A549 (cell line): ENCODE measurements at regions not wholly inside any gene's neighbourhood (a gene's known extent, or its start where the extent isn't known, plus 50 kb on each side); places are given as distances from the start of the nearest gene placed in this dataset.

Experiments
- ATAC-seq, 2 experiments: fragments of 200-7000 bp in 1 of 2; fragments of >200 bp in 1 of 2; cut with Nextera tagmentation in 1 of 2; cut with Tn5 transposase in 1 of 2; 3 replicates each; pipeline versions ENCODE4 v1.8.0 to v1.9.1; 2018 to 2020; ENCODE audit warnings: mild to moderate bottlenecking in 1 of 2, moderate library complexity in 1 of 2
- CTCF ChIA-PET: fragments of 300-600 bp; sonication (Branson Sonifier 250); formaldehyde crosslinking; extraction: SDS; loops from one replicate; lab custom pipeline; 2021; ENCODE audit warnings: antibody characterized with exemption, inconsistent platforms; lab: Yijun Ruan, JAX
- POLR2A ChIA-PET: fragments of 350-600 bp; formaldehyde crosslinking; extraction: SDS; loops from one replicate; lab custom pipeline; 2021; ENCODE audit warnings: antibody characterized with exemption, inconsistent platforms; lab: Yijun Ruan, JAX
- DNase-seq, 2 experiments: peaks; one replicate each; pipeline versions ENCODE4 v3.0.0 to v3.0.0-alpha.2; 2011 to 2016; ENCODE audit warnings: low read depth in 1 of 2, low spot score in 1 of 2
- FAIRE-seq: peaks from 2 replicates; lab custom pipeline; 2011; peaks lifted over from hg19 to GRCh38; lab: Jason Lieb, UNC
- H3K27ac ChIP-seq, 2 experiments: fragments of >200 bp; sonication (Bioruptor Twin); formaldehyde crosslinking; 3 replicates each; pipeline ENCODE4 v1.5.1; 2016 to 2017
- H3K4me1 ChIP-seq: fragments of >200 bp; sonication (Bioruptor Twin); formaldehyde crosslinking; 3 replicates; pipeline ENCODE4 v1.6.1; 2016
- H3K4me2 ChIP-seq: fragments of >200 bp; sonication (Bioruptor Twin); formaldehyde crosslinking; 3 replicates; pipeline ENCODE4 v1.6.1; 2016
- H3K4me3 ChIP-seq: fragments of >200 bp; sonication (Bioruptor Twin); formaldehyde crosslinking; 3 replicates; pipeline ENCODE4 v1.5.1; 2016
- H3K9me3 ChIP-seq: fragments of >200 bp; sonication (Bioruptor Twin); formaldehyde crosslinking; 3 replicates; pipeline ENCODE4 v1.6.1; 2016
- ATOH8 ChIP-seq: fragments of 250-450 bp; sonication (Bioruptor Pico); IDR thresholded peaks from 2 replicates; pipeline ENCODE4 v1.5.0; 2020; ENCODE audit warnings: low read depth, mild to moderate bottlenecking, moderate library complexity
- BHLHE40 ChIP-seq: IDR thresholded peaks from 2 replicates; pipeline ENCODE4 v1.6.1; 2012; ENCODE audit warnings: low read depth, low read length, inconsistent platforms
- CBX2 ChIP-seq: fragments of 200-600 bp; sonication (generic); IDR thresholded peaks from 2 replicates; pipeline ENCODE4 v1.6.1; 2016; ENCODE audit warnings: low read depth, mild to moderate bottlenecking, borderline replicate concordance
- CEBPB ChIP-seq, 2 experiments: fragments of >200 bp in 1 of 2; sonication (Bioruptor Twin) in 1 of 2; formaldehyde crosslinking in 1 of 2; IDR thresholded peaks; 2 replicates each; pipeline ENCODE4 v1.6.1; 2012 to 2016
- CHD2 ChIP-seq: fragments of 150-350 bp; IDR thresholded peaks from 2 replicates; pipeline ENCODE4 v1.6.1; 2014; ENCODE audit warnings: low read length; ENCODE audit not compliant: partially characterized antibody
- EHF ChIP-seq: fragments of 250-450 bp; sonication (Bioruptor Pico); IDR thresholded peaks from 2 replicates; pipeline ENCODE4 v1.5.0; 2020; ENCODE audit warnings: mild to moderate bottlenecking
- EHMT2 ChIP-seq: fragments of 200-600 bp; sonication (generic); IDR thresholded peaks from 2 replicates; pipeline ENCODE4 v1.6.1; 2016; ENCODE audit warnings: antibody characterized with exemption, low read depth, mild to moderate bottlenecking, moderate library complexity
- FOXS1 ChIP-seq: fragments of 250-450 bp; sonication (Bioruptor Pico); IDR thresholded peaks from 2 replicates; pipeline ENCODE4 v1.5.0; 2020; ENCODE audit warnings: mild to moderate bottlenecking, moderate library complexity
- GATA3 ChIP-seq: IDR thresholded peaks from 2 replicates; pipeline ENCODE4 v1.6.1; 2012; ENCODE audit warnings: borderline replicate concordance
- HDAC2 ChIP-seq: fragments of 200-600 bp; sonication (generic); IDR thresholded peaks from 2 replicates; pipeline ENCODE4 v1.6.1; 2016
- HES2 ChIP-seq: fragments of >200 bp; sonication (Bioruptor Twin); formaldehyde crosslinking; IDR thresholded peaks from 2 replicates; pipeline ENCODE4 v1.6.1; 2016
- HEYL ChIP-seq: fragments of 250-450 bp; sonication (Bioruptor Pico); IDR thresholded peaks from 2 replicates; pipeline ENCODE4 v1.8.0; 2021; ENCODE audit warnings: mild to moderate bottlenecking, moderate library complexity
- HOXA7 ChIP-seq: fragments of 250-450 bp; sonication (Bioruptor Pico); IDR thresholded peaks from 2 replicates; pipeline ENCODE4 v1.5.0; 2020; ENCODE audit warnings: mild to moderate bottlenecking, moderate library complexity
- HOXB5 ChIP-seq: fragments of 250-450 bp; sonication (Bioruptor Pico); IDR thresholded peaks from 2 replicates; pipeline ENCODE4 v1.5.0; 2020; ENCODE audit warnings: mild to moderate bottlenecking, moderate library complexity
- JUN ChIP-seq, 2 experiments: fragments of >200 bp; sonication (Bioruptor Twin); formaldehyde crosslinking; IDR thresholded peaks; 2 replicates in 1 of 2; 3 replicates in 1 of 2; pipeline ENCODE4 v1.6.1; 2016 to 2017
- MAFK ChIP-seq: fragments of 450-650 bp; IDR thresholded peaks from 2 replicates; pipeline ENCODE4 v1.6.1; 2014; ENCODE audit not compliant: partially characterized antibody
- MYC ChIP-seq: IDR thresholded peaks from 2 replicates; pipeline ENCODE4 v1.6.1; 2012; ENCODE audit warnings: mild to moderate bottlenecking, inconsistent platforms, low read length, improper control_type of control experiment, borderline replicate concordance
- RCOR1 ChIP-seq: fragments of 150-350 bp; IDR thresholded peaks from 2 replicates; pipeline ENCODE4 v1.6.1; 2014; ENCODE audit warnings: antibody characterized with exemption, low read length, low read depth
- RFX5 ChIP-seq: fragments of 450-650 bp; IDR thresholded peaks from 2 replicates; pipeline ENCODE4 v1.7.1; 2014; ENCODE audit warnings: antibody characterized with exemption, mild to moderate bottlenecking, moderate library complexity
- SMC3 ChIP-seq: fragments of >200 bp; sonication (Bioruptor Twin); formaldehyde crosslinking; IDR thresholded peaks from 3 replicates; pipeline ENCODE4 v1.6.1; 2018; ENCODE audit warnings: inconsistent platforms
- SREBF2 ChIP-seq: fragments of 450-650 bp; IDR thresholded peaks from 2 replicates; pipeline ENCODE4 v1.6.1; 2014; ENCODE audit warnings: mild to moderate bottlenecking, moderate library complexity
- USF2 ChIP-seq: fragments of 450-650 bp; IDR thresholded peaks from 2 replicates; pipeline ENCODE4 v1.6.1; 2014; ENCODE audit warnings: antibody characterized with exemption
- ZNF302 ChIP-seq: fragments of 250-450 bp; sonication (Bioruptor Pico); IDR thresholded peaks from 2 replicates; pipeline ENCODE4 v1.9.0; 2021; ENCODE audit warnings: inconsistent platforms, mild to moderate bottlenecking, moderate library complexity
- WGBS: methylation state at CpG from one replicate; pipeline ENCODE4 v1.1.6; 2017; ENCODE audit errors: missing lambda C conversion rate; 5-methylcytosine and 5-hydroxymethylcytosine counted together
- TF ChIP-seq, protein P1 (sequence below): fragments of 150-350 bp; IDR thresholded peaks from 2 replicates; pipeline ENCODE4 v1.6.1; 2014; ENCODE audit warnings: low read depth, mild to moderate bottlenecking, low read length
- TF ChIP-seq, protein P2 (sequence below): fragments of >200 bp; sonication (Bioruptor Twin); formaldehyde crosslinking; IDR thresholded peaks from 3 replicates; pipeline ENCODE4 v1.6.1; 2016

- no peak for TF ChIP-seq MYC
- peak; percentile 79 for TF ChIP-seq MAFK
Observed at GRCh38 chr12:125835852-125836251, 770.6 kb downstream of the AACS start.

DNA sequence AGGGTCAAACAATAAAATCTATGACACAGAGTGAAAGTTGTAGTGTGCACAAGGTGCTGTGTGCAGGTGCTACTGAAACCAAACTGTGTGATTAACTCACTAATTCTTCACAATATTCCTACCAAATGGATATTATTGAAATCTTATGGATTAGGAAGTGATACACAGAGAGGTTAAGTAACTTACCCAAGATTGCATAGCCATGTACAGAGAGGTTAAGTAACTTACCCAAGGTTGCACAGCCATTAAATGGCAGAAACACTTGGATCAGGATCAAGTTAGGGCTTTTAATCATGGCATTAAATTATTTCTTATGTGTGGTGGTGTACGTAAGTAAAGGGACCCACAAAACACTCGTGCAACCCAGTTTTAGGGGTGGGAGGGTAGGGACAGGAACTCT, 771.4 kb downstream of the AACS start:
- WGBS: 8% methylated on average over 2 of the region's 2 CpGs
- CTCF ChIA-PET: no interaction called here
- H3K4me2 ChIP-seq: no peak overlapping the region
- no peak for DNase-seq
- ATAC-seq: no peak
- TF ChIP-seq HOXB5 (no peak), CEBPB (IDR thresholded peaks at IDR 0.05) (no peak), HOXA7 (CRISPR knock-in tag) (no peak), ZNF302 (CRISPR knock-in tag) (no peak), GATA3 (no peak), SREBF2 (no peak), MYC (no peak), EHF (CRISPR knock-in tag) (no peak), JUN (IDR thresholded peaks at IDR 0.05) (no peak), SMC3 (no peak), HDAC2 (no peak), CHD2 (no peak), HEYL (CRISPR knock-in tag) (no peak)
- TF ChIP-seq, protein P1, sequence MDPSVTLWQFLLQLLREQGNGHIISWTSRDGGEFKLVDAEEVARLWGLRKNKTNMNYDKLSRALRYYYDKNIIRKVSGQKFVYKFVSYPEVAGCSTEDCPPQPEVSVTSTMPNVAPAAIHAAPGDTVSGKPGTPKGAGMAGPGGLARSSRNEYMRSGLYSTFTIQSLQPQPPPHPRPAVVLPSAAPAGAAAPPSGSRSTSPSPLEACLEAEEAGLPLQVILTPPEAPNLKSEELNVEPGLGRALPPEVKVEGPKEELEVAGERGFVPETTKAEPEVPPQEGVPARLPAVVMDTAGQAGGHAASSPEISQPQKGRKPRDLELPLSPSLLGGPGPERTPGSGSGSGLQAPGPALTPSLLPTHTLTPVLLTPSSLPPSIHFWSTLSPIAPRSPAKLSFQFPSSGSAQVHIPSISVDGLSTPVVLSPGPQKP: no peak
- TF ChIP-seq, protein P2, sequence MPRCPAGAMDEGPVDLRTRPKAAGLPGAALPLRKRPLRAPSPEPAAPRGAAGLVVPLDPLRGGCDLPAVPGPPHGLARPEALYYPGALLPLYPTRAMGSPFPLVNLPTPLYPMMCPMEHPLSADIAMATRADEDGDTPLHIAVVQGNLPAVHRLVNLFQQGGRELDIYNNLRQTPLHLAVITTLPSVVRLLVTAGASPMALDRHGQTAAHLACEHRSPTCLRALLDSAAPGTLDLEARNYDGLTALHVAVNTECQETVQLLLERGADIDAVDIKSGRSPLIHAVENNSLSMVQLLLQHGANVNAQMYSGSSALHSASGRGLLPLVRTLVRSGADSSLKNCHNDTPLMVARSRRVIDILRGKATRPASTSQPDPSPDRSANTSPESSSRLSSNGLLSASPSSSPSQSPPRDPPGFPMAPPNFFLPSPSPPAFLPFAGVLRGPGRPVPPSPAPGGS: no peak
- TF ChIP-seq, all 56 proteins: peak for 0
- POLR2A ChIA-PET: no interaction called here
- Histone ChIP-seq H3K4me1 (no peaks in the 10 kb centered on the region), H3K4me3 (no peak overlapping the region), H3K9me3 (no peaks in the 10 kb centered on the region), H3K27ac (no peak overlapping the region)
- no peak for FAIRE-seq

More at GRCh38 chr12:125835852-125836251, 770.6 kb downstream of the AACS start:
- FAIRE-seq (no peak), ATAC-seq (no peak), DNase-seq (no peak)
- Histone ChIP-seq H3K27ac (no peak overlapping the region), H3K4me2 (no peak overlapping the region), H3K4me1 (no peaks in the 10 kb centered on the region), H3K9me3 (no peaks in the 10 kb centered on the region), H3K4me3 (no peak overlapping the region)
- POLR2A ChIA-PET: no interaction called here
- 12% methylated on average over 2 of the region's 2 CpGs for WGBS
- CTCF ChIA-PET: no interaction called here

DNA sequence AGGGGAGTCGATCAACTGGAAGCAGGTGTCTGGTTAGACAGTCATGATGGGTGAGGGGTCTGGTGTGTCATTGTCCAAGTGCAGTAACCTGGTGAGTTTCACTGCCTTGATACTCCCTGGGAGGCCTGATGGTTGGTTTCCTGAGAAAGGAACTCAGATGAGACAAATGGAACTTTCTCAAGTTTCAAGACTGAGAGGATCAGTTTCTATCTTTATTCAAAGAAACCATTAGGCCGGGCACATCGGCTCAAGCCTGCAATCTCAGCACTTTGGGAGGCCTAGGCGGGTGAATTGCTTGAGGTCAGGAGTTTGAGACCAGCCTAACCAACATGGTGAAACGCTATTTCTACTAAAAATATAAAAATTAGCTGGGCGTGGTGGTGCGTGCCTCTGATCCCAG, 776.1 kb downstream of the AACS start:
- no peak for ATAC-seq
- H3K4me2 ChIP-seq: no peak overlapping the region
- TF ChIP-seq GATA3 (no peak), BHLHE40 (no peak), HDAC2 (no peak), SMC3 (no peak), HES2 (no peak), USF2 (no peak), RCOR1 (no peak), EHMT2 (no peak), RFX5 (no peak), ATOH8 (CRISPR knock-in tag) (no peak), HEYL (CRISPR knock-in tag) (no peak), CBX2 (no peak), FOXS1 (no peak)
- TF ChIP-seq, all 56 proteins: peak for 0
- WGBS: 16% methylated on average over 7 of the region's 7 CpGs
- ChIA-PET CTCF (no interaction called here), POLR2A (no interaction called here)
- Histone ChIP-seq H3K27ac (no peak overlapping the region), H3K4me1 (no peaks in the 10 kb centered on the region), H3K9me3 (no peaks in the 10 kb centered on the region), H3K4me3 (no peak overlapping the region)
- DNase-seq: no peak
- no peak for FAIRE-seq
